DOHH2 (cell line): ENCODE measurements at regions not wholly inside any gene's neighbourhood (a gene's known extent, or its start where the extent isn't known, plus 50 kb on each side); places are given as distances from the start of the nearest gene placed in this dataset.

ENCODE experiments used
- H3F3A ChIP-seq: fragments of 200-600 bp; sonication (generic), shearing (Covaris generic); 2 replicates; pipeline ENCODE4 v1.6.0; 2016; ENCODE audit warnings: antibody characterized with exemption, mild to moderate bottlenecking; ENCODE audit not compliant: control insufficient read depth, insufficient read depth
- H3K27ac ChIP-seq: fragments of 200-600 bp; sonication (generic); 2 replicates; pipeline ENCODE4 v1.5.1; 2014; ENCODE audit warnings: low read depth, mild to moderate bottlenecking, low read length, moderate library complexity
- H3K27me3 ChIP-seq: fragments of 200-600 bp; sonication (generic); 2 replicates; pipeline ENCODE4 v1.6.1; 2014; ENCODE audit warnings: mild to moderate bottlenecking, low read length, mixed read lengths; ENCODE audit not compliant: control insufficient read depth
- H3K36me3 ChIP-seq: fragments of 200-600 bp; sonication (generic); 2 replicates; pipeline ENCODE4 v1.6.1; 2014; ENCODE audit warnings: mild to moderate bottlenecking, low read length, moderate library complexity, mixed read lengths; ENCODE audit not compliant: control insufficient read depth
- H3K4me1 ChIP-seq: fragments of 200-600 bp; sonication (generic); 2 replicates; pipeline ENCODE4 v1.6.1; 2014; ENCODE audit warnings: mild to moderate bottlenecking, low read length, mixed read lengths; ENCODE audit not compliant: control insufficient read depth
- H3K4me2 ChIP-seq: fragments of 200-600 bp; sonication (generic); 2 replicates; pipeline ENCODE4 v1.6.0; 2014; ENCODE audit warnings: mild to moderate bottlenecking, low read length, moderate library complexity
- H3K4me3 ChIP-seq: fragments of 200-600 bp; sonication (generic); 2 replicates; pipeline ENCODE4 v1.5.1; 2014; ENCODE audit warnings: mild to moderate bottlenecking, low read length, mixed read lengths
- H3K79me2 ChIP-seq: fragments of 200-600 bp; sonication (generic); 2 replicates; pipeline ENCODE4 v1.6.1; 2014; ENCODE audit warnings: mild to moderate bottlenecking, low read length, mixed read lengths; ENCODE audit not compliant: control insufficient read depth
- H3K9me2 ChIP-seq: fragments of 200-600 bp; sonication (generic); replicated peaks from 2 replicates; pipeline ENCODE4 v1.6.1; 2014; ENCODE audit warnings: mild to moderate bottlenecking, low read length, mixed read lengths; ENCODE audit not compliant: control insufficient read depth
- H3K9me3 ChIP-seq: fragments of 200-600 bp; sonication (generic); 2 replicates; pipeline ENCODE4 v1.6.1; 2014; ENCODE audit warnings: antibody characterized with exemption, low read length, mixed read lengths; ENCODE audit not compliant: control insufficient read depth, insufficient read depth
- H4K20me1 ChIP-seq: fragments of 200-600 bp; sonication (generic); 2 replicates; pipeline ENCODE4 v1.6.0; 2014; ENCODE audit warnings: low read depth, mild to moderate bottlenecking, antibody characterized with exemption, low read length, moderate library complexity; ENCODE audit not compliant: control insufficient read depth, insufficient read depth
- CTCF ChIP-seq: fragments of 200-600 bp; sonication (generic); IDR thresholded peaks from one replicate; pipeline ENCODE4 v1.5.1; 2014; ENCODE audit warnings: antibody characterized with exemption, mild to moderate bottlenecking, low read depth, low read length; ENCODE audit not compliant: poor library complexity, severe bottlenecking
- EZH2phosphoT487 ChIP-seq: fragments of 200-600 bp; sonication (generic); IDR thresholded peaks from 2 replicates; pipeline ENCODE4 v1.6.1; 2017; ENCODE audit warnings: borderline replicate concordance, mild to moderate bottlenecking, antibody characterized with exemption, low read length, moderate library complexity, mixed read lengths

GRCh38 chr17:79473876-79474440 lies 136.9 kb downstream of the RBFOX3 start:
- no peaks in the 10 kb centered on the region for H3K9me2 ChIP-seq
- H3K9me3 ChIP-seq, result no peaks in the 10 kb centered on the region
- H3K4me3 ChIP-seq, result no peak overlapping the region
- TF ChIP-seq EZH2phosphoT487, result no peak
- no peak for TF ChIP-seq CTCF
- no peak overlapping the region for H3K27ac ChIP-seq
- H3K36me3 ChIP-seq, result no peaks in the 10 kb centered on the region
- H3K4me1 ChIP-seq, result no peaks in the 10 kb centered on the region
- H3K27me3 ChIP-seq, result no peaks in the 10 kb centered on the region
- no peaks in the 10 kb centered on the region for H3F3A ChIP-seq
- H4K20me1 ChIP-seq, result no peaks in the 10 kb centered on the region
- no peak overlapping the region for H3K4me2 ChIP-seq
- H3K79me2 ChIP-seq, result no peaks in the 10 kb centered on the region

- Histone ChIP-seq H3K4me2 (no peak overlapping the region), H3K79me2 (no peaks in the 10 kb centered on the region), H3K27ac (no peak overlapping the region), H3K9me2 (no peaks in the 10 kb centered on the region), H3F3A (no peaks in the 10 kb centered on the region), H3K4me1 (no peaks in the 10 kb centered on the region), H3K4me3 (no peak overlapping the region), H4K20me1 (no peaks in the 10 kb centered on the region), H3K27me3 (no peaks in the 10 kb centered on the region), H3K36me3 (no peaks in the 10 kb centered on the region), H3K9me3 (no peaks in the 10 kb centered on the region)
- no peak for TF ChIP-seq EZH2phosphoT487
- TF ChIP-seq CTCF, result no peak
These were observed 137.6 kb downstream of the RBFOX3 start for GRCh38 chr17:79473111-79473875.

GRCh38 chr17:79470754-79471153 lies 140.1 kb downstream of the RBFOX3 start:
- Histone ChIP-seq H3K27ac (no peak overlapping the region), H3K4me1 (no peaks in the 10 kb centered on the region), H3K36me3 (no peaks in the 10 kb centered on the region), H3K9me3 (no peaks in the 10 kb centered on the region), H3K4me3 (no peak overlapping the region), H3K4me2 (no peak overlapping the region), H3K9me2 (no peaks in the 10 kb centered on the region), H4K20me1 (no peaks in the 10 kb centered on the region), H3F3A (no peaks in the 10 kb centered on the region), H3K27me3 (no peaks in the 10 kb centered on the region), H3K79me2 (no peaks in the 10 kb centered on the region)
- TF ChIP-seq CTCF, result no peak
- no peak for TF ChIP-seq EZH2phosphoT487
